ENCODE measurements at regions not wholly inside any gene's neighbourhood (a gene's known extent, or its start where the extent isn't known, plus 50 kb on each side); places are given as distances from the start of the nearest gene placed in this dataset.

DNA sequence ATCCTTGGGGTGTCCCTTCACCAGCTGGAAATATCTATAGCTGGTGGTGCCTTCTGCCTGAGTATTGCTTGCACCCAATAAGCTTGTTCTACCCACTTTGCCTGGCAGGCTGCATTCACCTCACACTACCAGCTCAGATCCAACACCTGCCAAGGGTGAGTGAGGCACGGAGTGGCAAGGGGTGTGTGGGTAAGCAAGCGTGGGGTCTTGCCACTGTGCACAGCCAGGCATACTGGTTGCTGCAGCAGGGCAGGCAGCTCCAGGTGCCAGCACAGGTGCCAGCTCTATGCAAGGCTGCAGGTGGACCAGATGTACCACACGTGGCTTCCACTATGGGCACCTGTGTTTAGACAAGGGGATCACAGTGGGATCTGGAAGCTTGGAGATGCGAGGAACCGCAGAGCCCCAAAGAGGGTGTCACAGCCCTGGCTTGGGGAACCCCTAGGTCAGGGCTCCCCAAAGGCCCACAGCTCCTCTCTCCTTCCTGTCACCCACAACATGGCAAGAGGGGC lies 167.7 kb upstream of the MRPS30 start:
- H3K14ac ChIP-seq (replicated peaks; ENCODE audit: low read depth, low read length) = no peak overlapping the region
- no peaks in the 10 kb centered on the region for H3K4me1 ChIP-seq (ENCODE audit: control insufficient read depth, insufficient read depth, low read length)
- H3K9me3 ChIP-seq (ENCODE audit: control insufficient read depth, insufficient read depth, low read length) = 0 out of 2 replicates have a peak, but pooled peaks cover 3% of the 10 kb centered on the region
- dilution Hi-C loops (cut with HindIII; ENCODE audit: low sequenced_read_pairs, unreplicated experiment) (no loop called here), intact Hi-C loops (cut with micrococcal nuclease) (no loop called here), in situ Hi-C loops (cut with MboI; ENCODE audit: low sequenced_read_pairs) (no loop called here)
- ATAC-seq (ENCODE audit: low read depth) (no peak), DNase-seq (no peak)
- no peak overlapping the region for H3K18ac ChIP-seq (ENCODE audit: low read depth, low read length)
- H2BK15ac ChIP-seq (ENCODE audit: low read depth, low read length) = no peak overlapping the region
- CTCF ChIA-PET = no interaction called here
- no peak overlapping the region for H4K5ac ChIP-seq (ENCODE audit: low read depth, low read length)
- no peak overlapping the region for H2BK20ac ChIP-seq (ENCODE audit: low read depth, low read length)
- no peaks in the 10 kb centered on the region for H4K20me1 ChIP-seq (ENCODE audit: insufficient read depth, low read length)
- H3K4me2 ChIP-seq (ENCODE audit: low read depth, low read length) = no peak overlapping the region
- BruUV-seq (replicated peaks) = no TSS peak
- H3K4me3 ChIP-seq (ENCODE audit: insufficient read depth, low read depth, low read length) = no peak overlapping the region
- no CpG with 5 or more reads among the region's 5 CpGs for WGBS, 2 experiments (ENCODE audit: extremely low coverage in 2 of 2, insufficient read length in 1 of 2)
- H2AK9ac ChIP-seq (replicated peaks; ENCODE audit: low read depth, low read length, poor library complexity) = no peak overlapping the region
- no peak overlapping the region for H3K4ac ChIP-seq (ENCODE audit: low read depth, low read length)
- no peak overlapping the region for H3K56ac ChIP-seq (ENCODE audit: extremely low read depth, insufficient read depth, low read length)
- H3K9ac ChIP-seq (ENCODE audit: low read depth, low read length) = no peak overlapping the region
- no peak overlapping the region for H4K91ac ChIP-seq (ENCODE audit: insufficient read depth, low read depth, low read length)
- no peaks in the 10 kb centered on the region for H3K79me1 ChIP-seq (ENCODE audit: low read depth in 1 of 2, low read length in 2 of 2)
- H3K27ac ChIP-seq (ENCODE audit: insufficient read depth, low read length) = no peak overlapping the region
- no peaks in the 10 kb centered on the region for H3K36me3 ChIP-seq (ENCODE audit: control insufficient read depth, insufficient read depth, low read length)
- POLR2A ChIA-PET (ENCODE audit: unreplicated experiment) = no interaction called here
- no peak overlapping the region for H2BK5ac ChIP-seq (ENCODE audit: low read depth, low read length, poor library complexity, severe bottlenecking)
- no peaks in the 10 kb centered on the region for H3K9me1 ChIP-seq (ENCODE audit: insufficient read depth, low read length)
- no peak overlapping the region for H2AFZ ChIP-seq (replicated peaks; ENCODE audit: low read length, poor library complexity)
- no peak overlapping the region for H4K8ac ChIP-seq (ENCODE audit: low read depth in 2 of 2, low read length in 2 of 2)
- H3K23ac ChIP-seq (ENCODE audit: low read depth, low read length) = no peak overlapping the region
- no peak overlapping the region for H2AK5ac ChIP-seq (ENCODE audit: low read depth, low read length)
- no peak for TF ChIP-seq FOS (IDR thresholded peaks at IDR 0.05; ENCODE audit: low read depth, low read length)
- TF ChIP-seq NFE2L2 (IDR thresholded peaks at IDR 0.05; ENCODE audit: low read depth, low read length) = no peak
- TF ChIP-seq MAZ (IDR thresholded peaks at IDR 0.05; ENCODE audit: borderline replicate concordance, low read depth, low read length) = no peak
- no peak for TF ChIP-seq RCOR1 (IDR thresholded peaks at IDR 0.05; ENCODE audit: insufficient replicate concordance, low read length)
- no peak for TF ChIP-seq MAFK (IDR thresholded peaks at IDR 0.05; ENCODE audit: low read depth, low read length)
- no peak for TF ChIP-seq BHLHE40 (IDR thresholded peaks at IDR 0.05; ENCODE audit: low read depth, low read length)
- no peak for TF ChIP-seq RAD21 (IDR thresholded peaks at IDR 0.05; ENCODE audit: low read length)
- H2BK120ac ChIP-seq (ENCODE audit: low read depth, low read length) = no peak overlapping the region
- no peaks in the 10 kb centered on the region for H3K27me3 ChIP-seq (ENCODE audit: control insufficient read depth, insufficient read depth, low read length)

Data from IMR-90 (cell line).